Activated CD4-positive, alpha-beta T cell treated with anti-CD3 and anti-CD28 coated beads for 24 hours (primary cell): ENCODE measurements at regions not wholly inside any gene's neighbourhood (a gene's known extent, or its start where the extent isn't known, plus 50 kb on each side); places are given as distances from the start of the nearest gene placed in this dataset.
"Not testable (repeated sequence)": the region's sequence is repeated elsewhere in the genome, so short reads cannot be mapped to it uniquely, and the experiment has no call there.

Experiments used
- DNase-seq, 2 donors: peaks; one replicate each; pipeline ENCODE4 v3.0.0-alpha.2; 2020; ENCODE audit warnings: low read depth in 2 of 2

- DNase-seq = no peak
Measured at GRCh38 chr20:1825938-1826445, 69.2 kb upstream of the SIRPA start.

- no peak for DNase-seq
Measured at GRCh38 chr20:1825507-1825906, 69.7 kb upstream of the SIRPA start.

GRCh38 chr20:1824834-1825233 lies 70.4 kb upstream of the SIRPA start:
- no peak for DNase-seq

- no peak for DNase-seq
Measured at GRCh38 chr20:1824181-1824580, 71.0 kb upstream of the SIRPA start.

GRCh38 chr20:1823450-1823844 lies 71.8 kb upstream of the SIRPA start:
- DNase-seq = no peak

- DNase-seq = no peak
Measured at GRCh38 chr20:1822564-1823449, 72.4 kb upstream of the SIRPA start.

GRCh38 chr20:1820138-1821079 lies 74.8 kb upstream of the SIRPA start:
- no peak for DNase-seq

GRCh38 chr20:1819311-1820137 lies 75.7 kb upstream of the SIRPA start:
- DNase-seq = no peak

- DNase-seq = no peak
Measured at GRCh38 chr20:1818895-1819294, 76.3 kb upstream of the SIRPA start.

- DNase-seq = no peak
Measured at GRCh38 chr20:1818247-1818840, 76.9 kb upstream of the SIRPA start.

- DNase-seq = no peak
Measured at GRCh38 chr20:1817577-1818211, 77.5 kb upstream of the SIRPA start.

- DNase-seq = no peak
Measured at GRCh38 chr20:1816384-1817381, 78.5 kb upstream of the SIRPA start.

- DNase-seq = no peak
Measured at GRCh38 chr20:1815502-1816085, 79.6 kb upstream of the SIRPA start.

GRCh38 chr20:1814861-1815260 lies 80.3 kb upstream of the SIRPA start:
- not testable (repeated sequence) for DNase-seq

GRCh38 chr20:1813674-1814635 lies 81.3 kb upstream of the SIRPA start:
- no peak for DNase-seq

GRCh38 chr20:1813101-1813529 lies 82.1 kb upstream of the SIRPA start:
- no peak for DNase-seq

- DNase-seq = no peak
Measured at GRCh38 chr20:1811621-1812498, 83.3 kb upstream of the SIRPA start.
